WTC11 (cell line): ENCODE measurements at regions not wholly inside any gene's neighbourhood (a gene's known extent, or its start where the extent isn't known, plus 50 kb on each side); places are given as distances from the start of the nearest gene placed in this dataset.

Experiments used
- ATAC-seq: fragments of 200-7000 bp; cut with Tn5 transposase; 2 replicates; pipeline ENCODE4 v1.10.0; 2021; ENCODE audit warnings: mild to moderate bottlenecking, moderate library complexity
- CTCF ChIA-PET: fragments of 300-600 bp; sonication (Branson Sonifier 250); formaldehyde crosslinking; loops from one replicate; lab custom pipeline; 2021; ENCODE audit warnings: antibody characterized with exemption; lab: Charles Lee
- POLR2A ChIA-PET: fragments of 350-600 bp; sonication (Branson Sonifier 250); formaldehyde crosslinking; loops from one replicate; lab custom pipeline; 2021; ENCODE audit warnings: antibody characterized with exemption; lab: Charles Lee
- DNase-seq: peaks from one replicate; pipeline ENCODE4 v3.0.0; 2021; ENCODE audit warnings: low spot score
- H3K27ac Mint-ChIP-seq: 2 replicates; pipeline ENCODE4 v1.8.0; 2021; ENCODE audit warnings: mixed read lengths
- H3K27me3 Mint-ChIP-seq: 2 replicates; pipeline ENCODE4 v1.8.0; 2021; ENCODE audit warnings: low read depth, mild to moderate bottlenecking, moderate library complexity, mixed read lengths
- H3K36me3 Mint-ChIP-seq: 2 replicates; pipeline ENCODE4 v1.8.0; 2021; ENCODE audit warnings: mixed read lengths
- H3K4me1 Mint-ChIP-seq: 2 replicates; pipeline ENCODE4 v1.8.0; 2022; ENCODE audit warnings: mixed read lengths
- H3K4me3 Mint-ChIP-seq: 2 replicates; pipeline ENCODE4 v1.8.0; 2021; ENCODE audit warnings: mild to moderate bottlenecking, moderate library complexity, mixed read lengths
- H3K9me3 Mint-ChIP-seq: 2 replicates; pipeline ENCODE4 v1.8.0; 2021; ENCODE audit warnings: mixed read lengths
- CREM ChIP-seq: sonication (generic); formaldehyde crosslinking; IDR thresholded peaks from 2 replicates; pipeline ENCODE4 v1.8.1; 2022; ENCODE audit warnings: mild to moderate bottlenecking, missing genetic modification reagents, moderate library complexity
- EMX1 ChIP-seq: fragments of 250-450 bp; sonication (Bioruptor Pico); IDR thresholded peaks from 2 replicates; pipeline ENCODE4 v1.8.0; 2021; ENCODE audit warnings: mild to moderate bottlenecking
- FOXK1 ChIP-seq: sonication (generic); formaldehyde crosslinking; IDR thresholded peaks from 2 replicates; pipeline ENCODE4 v1.8.0; 2022; ENCODE audit warnings: mild to moderate bottlenecking, moderate library complexity, missing genetic modification reagents
- FOXP4 ChIP-seq: sonication (generic); formaldehyde crosslinking; IDR thresholded peaks from 2 replicates; pipeline ENCODE4 v1.8.0; 2022; ENCODE audit warnings: mild to moderate bottlenecking, missing genetic modification reagents
- HMGA2 ChIP-seq: fragments of 250-450 bp; sonication (Bioruptor Pico); IDR thresholded peaks from 2 replicates; pipeline ENCODE4 v1.4.0; 2021; ENCODE audit warnings: mild to moderate bottlenecking, moderate library complexity
- HMGXB4 ChIP-seq: sonication (generic); formaldehyde crosslinking; IDR thresholded peaks from 2 replicates; pipeline ENCODE4 v1.8.1; 2023; ENCODE audit warnings: mild to moderate bottlenecking, moderate library complexity, missing genetic modification reagents
- MAX ChIP-seq: sonication (generic); formaldehyde crosslinking; IDR thresholded peaks from 2 replicates; pipeline ENCODE4 v1.8.0; 2022; ENCODE audit warnings: mild to moderate bottlenecking, missing genetic modification reagents
- NFATC4 ChIP-seq: fragments of 250-450 bp; sonication (Bioruptor Pico); IDR thresholded peaks from 2 replicates; pipeline ENCODE4 v1.9.0; 2021; ENCODE audit warnings: mild to moderate bottlenecking
- NR1H2 ChIP-seq: sonication (generic); formaldehyde crosslinking; IDR thresholded peaks from 2 replicates; pipeline ENCODE4 v1.9.0; 2021; ENCODE audit warnings: mild to moderate bottlenecking, moderate library complexity, missing genetic modification reagents
- NR2C2 ChIP-seq: sonication (generic); formaldehyde crosslinking; IDR thresholded peaks from 2 replicates; pipeline ENCODE4 v1.8.0; 2022; ENCODE audit warnings: mild to moderate bottlenecking, missing genetic modification reagents
- SMAD4 ChIP-seq: sonication (generic); formaldehyde crosslinking; IDR thresholded peaks from 2 replicates; pipeline ENCODE4 v1.8.0; 2022; ENCODE audit warnings: mild to moderate bottlenecking, missing genetic modification reagents
- SP1 ChIP-seq: sonication (generic); formaldehyde crosslinking; conservative IDR thresholded peaks from 2 replicates; pipeline ENCODE4 v1.8.1; 2022; ENCODE audit warnings: missing genetic modification reagents
- ZNF396 ChIP-seq: fragments of 250-450 bp; sonication (Bioruptor Pico); IDR thresholded peaks from 2 replicates; pipeline ENCODE4 v1.8.0; 2021; ENCODE audit warnings: mild to moderate bottlenecking, moderate library complexity, borderline replicate concordance
- ZNF416 ChIP-seq: fragments of 250-450 bp; sonication (Bioruptor Pico); IDR thresholded peaks from 2 replicates; pipeline ENCODE4 v1.9.0; 2021; ENCODE audit warnings: mild to moderate bottlenecking, inconsistent platforms
- TF ChIP-seq, protein P1 (sequence below): sonication (generic); formaldehyde crosslinking; IDR thresholded peaks from 2 replicates; pipeline ENCODE4 v1.8.1; 2022; ENCODE audit warnings: missing genetic modification reagents, borderline replicate concordance
- TF ChIP-seq, protein P2 (sequence below): sonication (generic); formaldehyde crosslinking; IDR thresholded peaks from 2 replicates; pipeline ENCODE4 v1.8.0; 2023; ENCODE audit warnings: mild to moderate bottlenecking, missing genetic modification reagents
- TF ChIP-seq, protein P3 (sequence below): sonication (generic); formaldehyde crosslinking; IDR thresholded peaks from 2 replicates; pipeline ENCODE4 v1.8.0; 2023; ENCODE audit warnings: missing genetic modification reagents

- TF ChIP-seq MAX (CRISPR knock-in tag) (no peak), FOXP4 (CRISPR knock-in tag) (peak; percentile 64; the same call in 1 of the 2 replicates), HMGA2 (CRISPR knock-in tag) (no peak), ZNF416 (no peak), NFATC4 (CRISPR knock-in tag) (no peak)
- TF ChIP-seq, protein P1, sequence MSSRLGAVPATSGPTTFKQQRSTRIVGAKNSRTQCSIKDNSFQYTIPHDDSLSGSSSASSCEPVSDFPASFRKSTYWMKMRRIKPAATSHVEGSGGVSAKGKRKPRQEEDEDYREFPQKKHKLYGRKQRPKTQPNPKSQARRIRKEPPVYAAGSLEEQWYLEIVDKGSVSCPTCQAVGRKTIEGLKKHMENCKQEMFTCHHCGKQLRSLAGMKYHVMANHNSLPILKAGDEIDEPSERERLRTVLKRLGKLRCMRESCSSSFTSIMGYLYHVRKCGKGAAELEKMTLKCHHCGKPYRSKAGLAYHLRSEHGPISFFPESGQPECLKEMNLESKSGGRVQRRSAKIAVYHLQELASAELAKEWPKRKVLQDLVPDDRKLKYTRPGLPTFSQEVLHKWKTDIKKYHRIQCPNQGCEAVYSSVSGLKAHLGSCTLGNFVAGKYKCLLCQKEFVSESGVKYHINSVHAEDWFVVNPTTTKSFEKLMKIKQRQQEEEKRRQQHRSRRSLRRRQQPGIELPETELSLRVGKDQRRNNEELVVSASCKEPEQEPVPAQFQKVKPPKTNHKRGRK (CRISPR knock-in tag), result no peak
Measured at GRCh38 chr10:78972947-78973900, 95.5 kb upstream of the ZMIZ1 start (continued).

- H3K9me3 Mint-ChIP-seq, result no peaks in the 10 kb centered on the region
- H3K4me1 Mint-ChIP-seq, result peaks cover 39% of the 10 kb centered on the region
- H3K27me3 Mint-ChIP-seq, result no peaks in the 10 kb centered on the region; the same call in 1 of the 2 replicates
- TF ChIP-seq FOXP4 (CRISPR knock-in tag) (0 out of 2 replicates have a peak, but pooled peaks have one; percentile 21), EMX1 (no peak), FOXK1 (CRISPR knock-in tag) (0 out of 2 replicates have a peak, but pooled peaks have one; percentile 24)
- ChIA-PET CTCF (interaction anchor here (0.5 to 3.7 kb wide), 24 partner anchors 10 to 965 kb away, joined by 3 to 51 read pairs (median 4); partner anchors contain the start of gene ZMIZ1), POLR2A (interaction anchor here (0.6 to 1.8 kb wide), 8 partner anchors 9 to 384 kb away, joined by 3 to 8 read pairs (median 4); no protein-coding TSS in a partner anchor)
- peak overlapping the region; percentile 75 for H3K4me3 Mint-ChIP-seq
- no peaks in the 10 kb centered on the region for H3K36me3 Mint-ChIP-seq
- ATAC-seq (peak; percentile 70), DNase-seq (peak; percentile 82)
- peak overlapping the region; percentile 98 for H3K27ac Mint-ChIP-seq
Measured at GRCh38 chr10:78973901-78974616, 94.7 kb upstream of the ZMIZ1 start.

DNA sequence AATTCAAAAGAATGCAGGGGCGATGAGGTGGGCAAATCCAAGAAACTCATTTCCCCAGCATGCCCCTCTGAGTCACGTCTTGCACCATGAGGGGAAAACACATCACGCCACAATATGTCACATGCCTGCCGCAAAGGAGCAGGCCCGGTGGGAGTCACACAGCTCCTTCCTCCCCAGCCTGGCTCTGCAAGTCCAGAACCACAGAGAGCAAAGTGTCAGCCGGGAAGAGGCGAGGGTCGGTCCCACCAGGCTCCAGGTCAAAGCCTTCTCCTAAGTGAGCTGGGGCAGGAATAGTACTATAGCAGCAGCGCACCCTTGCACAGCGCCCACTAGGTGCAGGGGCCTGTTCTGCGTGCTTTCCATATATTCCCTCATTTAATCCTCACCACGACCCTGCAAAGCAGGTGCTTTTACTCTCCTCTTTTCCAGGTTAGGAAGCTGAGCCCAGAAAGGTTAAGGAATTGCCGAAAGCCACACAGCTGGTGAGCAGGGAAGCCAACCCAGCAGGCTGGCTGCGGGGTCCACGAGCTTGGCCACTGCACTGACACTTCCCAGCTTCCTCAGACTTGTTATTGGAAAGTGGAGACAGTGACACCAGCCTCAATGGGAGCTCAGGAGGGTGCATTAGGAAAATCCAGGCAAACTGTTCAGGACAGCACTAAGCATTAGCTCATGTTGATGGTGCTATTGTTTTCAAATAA lies 94.0 kb upstream of the ZMIZ1 start:
- CTCF ChIA-PET, result interaction anchor here (0.5 to 3.7 kb wide), 22 partner anchors 9 to 927 kb away, joined by 3 to 51 read pairs (median 4); partner anchors contain the start of gene ZMIZ1
- POLR2A ChIA-PET, result interaction anchor here (0.6 to 1.1 kb wide), 3 partner anchors 22 to 221 kb away, joined by 3 read pairs; no protein-coding TSS in a partner anchor
- no peaks in the 10 kb centered on the region; the same call in 1 of the 2 replicates for H3K27me3 Mint-ChIP-seq
- no peaks in the 10 kb centered on the region for H3K9me3 Mint-ChIP-seq
- ATAC-seq (peak; percentile 57), DNase-seq (peak; percentile 62)
- H3K4me3 Mint-ChIP-seq, result peak overlapping the region; percentile 75
- peaks cover 39% of the 10 kb centered on the region for H3K4me1 Mint-ChIP-seq
- H3K36me3 Mint-ChIP-seq, result no peaks in the 10 kb centered on the region
- peak overlapping the region; percentile 98 for H3K27ac Mint-ChIP-seq
- TF ChIP-seq SP1 (CRISPR knock-in tag) (0 out of 2 replicates have a peak, but pooled peaks have one; percentile 14), HMGXB4 (CRISPR knock-in tag) (no peak), NR1H2 (CRISPR knock-in tag) (no peak), NR2C2 (CRISPR knock-in tag) (no peak), CREM (CRISPR knock-in tag) (no peak), SMAD4 (CRISPR knock-in tag) (no peak), ZNF396 (CRISPR knock-in tag) (no peak)
- TF ChIP-seq, protein P2, sequence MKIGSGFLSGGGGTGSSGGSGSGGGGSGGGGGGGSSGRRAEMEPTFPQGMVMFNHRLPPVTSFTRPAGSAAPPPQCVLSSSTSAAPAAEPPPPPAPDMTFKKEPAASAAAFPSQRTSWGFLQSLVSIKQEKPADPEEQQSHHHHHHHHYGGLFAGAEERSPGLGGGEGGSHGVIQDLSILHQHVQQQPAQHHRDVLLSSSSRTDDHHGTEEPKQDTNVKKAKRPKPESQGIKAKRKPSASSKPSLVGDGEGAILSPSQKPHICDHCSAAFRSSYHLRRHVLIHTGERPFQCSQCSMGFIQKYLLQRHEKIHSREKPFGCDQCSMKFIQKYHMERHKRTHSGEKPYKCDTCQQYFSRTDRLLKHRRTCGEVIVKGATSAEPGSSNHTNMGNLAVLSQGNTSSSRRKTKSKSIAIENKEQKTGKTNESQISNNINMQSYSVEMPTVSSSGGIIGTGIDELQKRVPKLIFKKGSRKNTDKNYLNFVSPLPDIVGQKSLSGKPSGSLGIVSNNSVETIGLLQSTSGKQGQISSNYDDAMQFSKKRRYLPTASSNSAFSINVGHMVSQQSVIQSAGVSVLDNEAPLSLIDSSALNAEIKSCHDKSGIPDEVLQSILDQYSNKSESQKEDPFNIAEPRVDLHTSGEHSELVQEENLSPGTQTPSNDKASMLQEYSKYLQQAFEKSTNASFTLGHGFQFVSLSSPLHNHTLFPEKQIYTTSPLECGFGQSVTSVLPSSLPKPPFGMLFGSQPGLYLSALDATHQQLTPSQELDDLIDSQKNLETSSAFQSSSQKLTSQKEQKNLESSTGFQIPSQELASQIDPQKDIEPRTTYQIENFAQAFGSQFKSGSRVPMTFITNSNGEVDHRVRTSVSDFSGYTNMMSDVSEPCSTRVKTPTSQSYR (CRISPR knock-in tag), result no peak
- TF ChIP-seq, protein P3, sequence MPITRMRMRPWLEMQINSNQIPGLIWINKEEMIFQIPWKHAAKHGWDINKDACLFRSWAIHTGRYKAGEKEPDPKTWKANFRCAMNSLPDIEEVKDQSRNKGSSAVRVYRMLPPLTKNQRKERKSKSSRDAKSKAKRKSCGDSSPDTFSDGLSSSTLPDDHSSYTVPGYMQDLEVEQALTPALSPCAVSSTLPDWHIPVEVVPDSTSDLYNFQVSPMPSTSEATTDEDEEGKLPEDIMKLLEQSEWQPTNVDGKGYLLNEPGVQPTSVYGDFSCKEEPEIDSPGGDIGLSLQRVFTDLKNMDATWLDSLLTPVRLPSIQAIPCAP (CRISPR knock-in tag), result no peak
